ENCODE measurements at regions not wholly inside any gene's neighbourhood (a gene's known extent, or its start where the extent isn't known, plus 50 kb on each side); places are given as distances from the start of the nearest gene placed in this dataset.
A peak's percentile ranks its signal among the peaks of the same experiment; 100 is the strongest.

- Histone ChIP-seq H3K9me3 (no peaks in the 10 kb centered on the region), H3K27ac (peak overlapping the region; percentile 65), H3K27me3 (no peaks in the 10 kb centered on the region), H3K4me1 (ENCODE audit: control insufficient read depth in 1 of 2, insufficient read depth in 1 of 2, low read depth in 1 of 2, low read length in 1 of 2) (peaks cover 18 to 21% of the 10 kb centered on the region in 2 experiments), H3K36me3 (no peaks in the 10 kb centered on the region), H3K4me3 (ENCODE audit: low read depth in 1 of 2, low read length in 1 of 2) (no peak overlapping the region)
- TF ChIP-seq, protein P1, sequence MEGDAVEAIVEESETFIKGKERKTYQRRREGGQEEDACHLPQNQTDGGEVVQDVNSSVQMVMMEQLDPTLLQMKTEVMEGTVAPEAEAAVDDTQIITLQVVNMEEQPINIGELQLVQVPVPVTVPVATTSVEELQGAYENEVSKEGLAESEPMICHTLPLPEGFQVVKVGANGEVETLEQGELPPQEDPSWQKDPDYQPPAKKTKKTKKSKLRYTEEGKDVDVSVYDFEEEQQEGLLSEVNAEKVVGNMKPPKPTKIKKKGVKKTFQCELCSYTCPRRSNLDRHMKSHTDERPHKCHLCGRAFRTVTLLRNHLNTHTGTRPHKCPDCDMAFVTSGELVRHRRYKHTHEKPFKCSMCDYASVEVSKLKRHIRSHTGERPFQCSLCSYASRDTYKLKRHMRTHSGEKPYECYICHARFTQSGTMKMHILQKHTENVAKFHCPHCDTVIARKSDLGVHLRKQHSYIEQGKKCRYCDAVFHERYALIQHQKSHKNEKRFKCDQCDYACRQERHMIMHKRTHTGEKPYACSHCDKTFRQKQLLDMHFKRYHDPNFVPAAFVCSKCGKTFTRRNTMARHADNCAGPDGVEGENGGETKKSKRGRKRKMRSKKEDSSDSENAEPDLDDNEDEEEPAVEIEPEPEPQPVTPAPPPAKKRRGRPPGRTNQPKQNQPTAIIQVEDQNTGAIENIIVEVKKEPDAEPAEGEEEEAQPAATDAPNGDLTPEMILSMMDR (IDR thresholded peaks at IDR 0.05), result no peak
Measured at GRCh38 chr22:22092974-22093373, 110.4 kb upstream of the TOP3B start.

- peaks cover 18 to 21% of the 10 kb centered on the region in 2 experiments for H3K4me1 ChIP-seq (ENCODE audit: control insufficient read depth in 1 of 2, insufficient read depth in 1 of 2, low read depth in 1 of 2, low read length in 1 of 2)
- no peak overlapping the region for H3K4me3 ChIP-seq (ENCODE audit: low read depth in 1 of 2, low read length in 1 of 2)
- TF ChIP-seq, protein P1 (IDR thresholded peaks at IDR 0.05), result no peak
- peak overlapping the region; percentile 65 for H3K27ac ChIP-seq
- H3K27me3 ChIP-seq, result no peaks in the 10 kb centered on the region
- no peaks in the 10 kb centered on the region for H3K9me3 ChIP-seq
- no peaks in the 10 kb centered on the region for H3K36me3 ChIP-seq
Measured at GRCh38 chr22:22092101-22092500, 109.5 kb upstream of the TOP3B start.

DNA sequence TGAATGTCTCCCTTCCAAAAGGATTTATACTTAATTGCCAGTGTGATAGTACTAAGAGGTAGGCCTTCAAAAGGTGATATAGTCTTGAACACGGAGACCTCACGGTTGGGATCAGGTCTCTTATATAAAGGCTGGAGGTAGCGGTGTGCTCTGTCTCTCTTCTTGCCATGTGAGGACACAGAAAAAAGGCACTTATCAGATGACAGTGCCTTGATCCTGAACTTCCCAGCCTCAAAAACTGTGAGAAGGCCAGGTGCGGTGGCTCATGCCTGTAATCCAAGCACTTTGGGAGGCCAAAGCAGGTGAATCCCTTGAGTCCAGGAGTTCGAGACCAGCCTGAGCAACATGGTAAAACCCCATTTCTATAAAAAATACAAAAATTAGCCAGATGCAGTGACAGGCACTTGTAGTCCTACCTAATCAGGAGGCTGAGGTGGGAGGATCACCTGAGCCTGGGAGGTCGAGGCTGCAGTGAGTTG is 108.9 kb upstream of the TOP3B start:
- Histone ChIP-seq H3K27me3 (no peaks in the 10 kb centered on the region), H3K36me3 (no peaks in the 10 kb centered on the region), H3K4me3 (ENCODE audit: low read depth in 1 of 2, low read length in 1 of 2) (no peak overlapping the region), H3K9me3 (no peaks in the 10 kb centered on the region), H3K27ac (no peak overlapping the region), H3K4me1 (ENCODE audit: control insufficient read depth in 1 of 2, insufficient read depth in 1 of 2, low read depth in 1 of 2, low read length in 1 of 2) (peaks cover 18 to 21% of the 10 kb centered on the region in 2 experiments)
- TF ChIP-seq, protein P1 (IDR thresholded peaks at IDR 0.05), result no peak

GRCh38 chr22:22090650-22091399 is 108.2 kb upstream of the TOP3B start:
- H3K36me3 ChIP-seq, result no peaks in the 10 kb centered on the region
- no peaks in the 10 kb centered on the region for H3K27me3 ChIP-seq
- no peak overlapping the region for H3K27ac ChIP-seq
- TF ChIP-seq, protein P1 (IDR thresholded peaks at IDR 0.05), result no peak
- no peak overlapping the region for H3K4me3 ChIP-seq (ENCODE audit: low read depth in 1 of 2, low read length in 1 of 2)
- H3K4me1 ChIP-seq (ENCODE audit: control insufficient read depth in 1 of 2, insufficient read depth in 1 of 2, low read depth in 1 of 2, low read length in 1 of 2), result peaks cover 18 to 21% of the 10 kb centered on the region in 2 experiments
- no peaks in the 10 kb centered on the region for H3K9me3 ChIP-seq

GRCh38 chr22:22089459-22090308 is 107.1 kb upstream of the TOP3B start:
- Histone ChIP-seq H3K9me3 (no peaks in the 10 kb centered on the region), H3K4me3 (ENCODE audit: low read depth in 1 of 2, low read length in 1 of 2) (no peak overlapping the region), H3K4me1 (ENCODE audit: control insufficient read depth in 1 of 2, insufficient read depth in 1 of 2, low read depth in 1 of 2, low read length in 1 of 2) (peaks cover 18 to 21% of the 10 kb centered on the region in 2 experiments), H3K36me3 (no peaks in the 10 kb centered on the region), H3K27ac (no peak overlapping the region), H3K27me3 (no peaks in the 10 kb centered on the region)
- TF ChIP-seq, protein P1 (IDR thresholded peaks at IDR 0.05), result no peak

All from neutrophil (primary cell).